SK-N-SH (cell line): ENCODE measurements at regions not wholly inside any gene's neighbourhood (a gene's known extent, or its start where the extent isn't known, plus 50 kb on each side); places are given as distances from the start of the nearest gene placed in this dataset.

Experiments used
- CTCF ChIA-PET: fragments of 300-600, 350-600 bp; formaldehyde crosslinking; extraction: SDS; loops from one replicate; lab custom pipeline; 2021; lab: Yijun Ruan, JAX
- POLR2A ChIA-PET: fragments of 350-600 bp; sonication (Branson Sonifier 250); formaldehyde crosslinking; extraction: SDS; loops from one replicate; lab custom pipeline; 2020; ENCODE audit warnings: antibody characterized with exemption, inconsistent platforms; lab: Yijun Ruan, JAX
- DNase-seq: peaks from one replicate; pipeline ENCODE4 v3.0.0; 2012
- H2AFZ ChIP-seq: fragments of 200-600 bp; sonication (generic); 2 replicates; pipeline ENCODE4 v1.8.1; 2016; ENCODE audit warnings: antibody characterized with exemption, mild to moderate bottlenecking, low read depth
- H3F3A ChIP-seq: fragments of 200-600 bp; sonication (generic); replicated peaks from 2 replicates; pipeline ENCODE3; 2016; ENCODE audit warnings: antibody characterized with exemption, mild to moderate bottlenecking; ENCODE audit not compliant: insufficient read depth
- H3K27ac ChIP-seq, 2 experiments: fragments of 200-500 bp in 1 of 2; fragments of 200-600 bp in 1 of 2; sonication (Bioruptor generic) in 1 of 2; sonication (generic), shearing (Covaris generic) in 1 of 2; 2 replicates each; pipeline versions ENCODE4 v1.5.1 to v1.6.1; 2014 to 2016; ENCODE audit warnings: low read depth in 2 of 2, inconsistent platforms in 1 of 2, low read length in 1 of 2, mild to moderate bottlenecking in 1 of 2, mixed read lengths in 1 of 2
- H3K27me3 ChIP-seq: fragments of 200-600 bp; sonication (generic), shearing (Covaris generic); 2 replicates; pipeline ENCODE4 v1.6.1; 2016; ENCODE audit warnings: mixed run types; ENCODE audit not compliant: insufficient read depth
- H3K36me3 ChIP-seq, 2 experiments: fragments of 200-500 bp in 1 of 2; fragments of 200-600 bp in 1 of 2; sonication (Bioruptor generic) in 1 of 2; sonication (generic) in 1 of 2; replicated peaks in 1 of 2; 2 replicates each; pipeline versions ENCODE3 to v1.5.1; 2014 to 2016; ENCODE audit warnings: low read length in 1 of 2, mild to moderate bottlenecking in 1 of 2; ENCODE audit not compliant: insufficient read depth in 2 of 2, control insufficient read depth in 1 of 2
- H3K4me1 ChIP-seq, 2 experiments: fragments of 200-500 bp in 1 of 2; fragments of 200-600 bp in 1 of 2; sonication (Bioruptor generic) in 1 of 2; sonication (generic), shearing (Covaris generic) in 1 of 2; 2 replicates each; pipeline versions ENCODE4 v1.5.1 to v1.6.1; 2014 to 2016; ENCODE audit warnings: low read depth in 1 of 2, low read length in 1 of 2, mixed run types in 1 of 2; ENCODE audit not compliant: insufficient read depth in 2 of 2, control insufficient read depth in 1 of 2
- H3K4me2 ChIP-seq: fragments of 200-600 bp; sonication (generic), shearing (Covaris generic); 2 replicates; pipeline ENCODE4 v1.6.1; 2017; ENCODE audit warnings: mixed run types
- H3K4me3 ChIP-seq, 2 experiments: fragments of 200-500 bp in 1 of 2; fragments of 200-600 bp in 1 of 2; sonication (Bioruptor generic) in 1 of 2; sonication (generic), shearing (Covaris generic) in 1 of 2; 2 replicates each; pipeline versions ENCODE4 v1.5.1 to v1.8.1; 2014 to 2016; ENCODE audit warnings: low read depth in 2 of 2, inconsistent platforms in 1 of 2, low read length in 1 of 2, mild to moderate bottlenecking in 1 of 2, mixed read lengths in 1 of 2, moderate library complexity in 1 of 2
- H3K79me2 ChIP-seq: fragments of 200-600 bp; sonication (generic); 2 replicates; pipeline ENCODE4 v1.8.1; 2017; ENCODE audit warnings: mild to moderate bottlenecking; ENCODE audit not compliant: insufficient read depth
- H3K9ac ChIP-seq: fragments of 200-600 bp; sonication (generic); 2 replicates; pipeline ENCODE4 v1.6.1; 2017; ENCODE audit warnings: mixed run types
- H3K9me2 ChIP-seq: fragments of 200-600 bp; sonication (generic); 2 replicates; pipeline ENCODE4 v1.6.1; 2017; ENCODE audit warnings: mixed run types
- H3K9me3 ChIP-seq: fragments of 200-600 bp; sonication (generic); 2 replicates; pipeline ENCODE4 v1.6.1; 2017; ENCODE audit warnings: mixed run types, mild to moderate bottlenecking, moderate library complexity
- H4K20me1 ChIP-seq: fragments of 200-600 bp; sonication (generic); 2 replicates; pipeline ENCODE4 v1.6.1; 2017; ENCODE audit warnings: mild to moderate bottlenecking, mixed run types; ENCODE audit not compliant: insufficient read depth
- ELF1 ChIP-seq: IDR thresholded peaks from 2 replicates; pipeline ENCODE4 v1.4.0; 2012
- EP300 ChIP-seq, 2 experiments: IDR thresholded peaks; 2 replicates each; pipeline versions ENCODE4 v1.4.0 to v1.6.1; 2012; ENCODE audit warnings: borderline replicate concordance in 1 of 2, low read depth in 1 of 2, low read length in 1 of 2
- FOXJ3 ChIP-seq: sonication (generic); formaldehyde crosslinking; IDR thresholded peaks from 2 replicates; pipeline ENCODE4 v1.5.1; 2020; ENCODE audit warnings: mild to moderate bottlenecking, missing genetic modification reagents
- GATA2 ChIP-seq: sonication (generic); formaldehyde crosslinking; IDR thresholded peaks from 2 replicates; pipeline ENCODE4 v1.5.0; 2020; ENCODE audit warnings: mild to moderate bottlenecking, missing genetic modification reagents
- MEF2A ChIP-seq: IDR thresholded peaks from 2 replicates; pipeline ENCODE4 v1.4.0; 2012; ENCODE audit warnings: low read depth, borderline replicate concordance
- NFIC ChIP-seq: IDR thresholded peaks from 2 replicates; pipeline ENCODE4 v1.4.0; 2012; ENCODE audit warnings: borderline replicate concordance
- RAD21 ChIP-seq: IDR thresholded peaks from 2 replicates; pipeline ENCODE4 v1.6.1; 2012; ENCODE audit warnings: mild to moderate bottlenecking, low read length
- RCOR1 ChIP-seq: fragments of 150-350 bp; IDR thresholded peaks from 2 replicates; pipeline ENCODE4 v1.6.1; 2017; ENCODE audit warnings: antibody characterized with exemption, low read length
- SMC3 ChIP-seq: IDR thresholded peaks from 2 replicates; pipeline ENCODE4 v1.6.1; 2012; ENCODE audit warnings: low read depth, low read length, improper control_type of control experiment
- TEAD4 ChIP-seq: IDR thresholded peaks from 2 replicates; pipeline ENCODE4 v1.4.0; 2012; ENCODE audit warnings: mild to moderate bottlenecking, borderline replicate concordance; ENCODE audit not compliant: insufficient read depth
- YY1 ChIP-seq: IDR thresholded peaks from 2 replicates; pipeline ENCODE4 v1.4.0; 2012; ENCODE audit warnings: low read depth, mild to moderate bottlenecking
- WGBS: methylation state at CpG from one replicate; pipeline ENCODE4 v1.1.6; 2017; ENCODE audit warnings: low lambda C conversion rate; 5-methylcytosine and 5-hydroxymethylcytosine counted together
- TF ChIP-seq, protein P1 (sequence below): fragments of 200-600 bp; sonication (generic); IDR thresholded peaks from 2 replicates; pipeline ENCODE4 v1.6.1; 2017; ENCODE audit warnings: antibody characterized with exemption, mild to moderate bottlenecking, moderate library complexity

DNA sequence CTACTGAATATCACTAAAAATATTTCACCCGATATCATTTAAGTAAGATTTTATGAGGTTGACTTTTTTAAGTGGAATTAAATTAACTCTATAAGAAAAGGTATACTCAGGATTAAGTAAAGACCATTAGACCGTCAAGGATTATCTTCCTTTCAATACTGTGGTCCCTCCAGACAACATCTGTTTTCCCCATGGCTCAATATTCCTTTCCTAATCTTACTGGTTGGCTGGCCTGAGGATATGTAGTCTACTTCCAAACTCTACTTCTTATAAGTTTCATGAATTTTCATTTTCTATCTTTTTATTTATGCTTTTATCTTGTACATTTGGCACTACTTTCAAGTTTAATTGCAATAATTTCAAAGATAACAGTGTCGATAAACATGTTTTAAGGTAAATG, 725.4 kb downstream of the PCDH7 start:
- Histone ChIP-seq H3K36me3 (no peaks in the 10 kb centered on the region), H3K27ac (no peak overlapping the region), H2AFZ (no peak overlapping the region), H3K4me2 (no peak overlapping the region), H3K27me3 (no peaks in the 10 kb centered on the region), H3K9me3 (no peaks in the 10 kb centered on the region), H3K9ac (no peak overlapping the region), H3F3A (no peaks in the 10 kb centered on the region), H3K79me2 (no peaks in the 10 kb centered on the region), H3K4me3 (no peak overlapping the region), H3K4me1 (no peaks in the 10 kb centered on the region), H3K9me2 (no peaks in the 10 kb centered on the region), H4K20me1 (no peaks in the 10 kb centered on the region)
- ChIA-PET CTCF (no interaction called here), POLR2A (no interaction called here)
- WGBS = 12% methylated on average over 3 of the region's 3 CpGs
- DNase-seq = no peak
- TF ChIP-seq, protein P1, sequence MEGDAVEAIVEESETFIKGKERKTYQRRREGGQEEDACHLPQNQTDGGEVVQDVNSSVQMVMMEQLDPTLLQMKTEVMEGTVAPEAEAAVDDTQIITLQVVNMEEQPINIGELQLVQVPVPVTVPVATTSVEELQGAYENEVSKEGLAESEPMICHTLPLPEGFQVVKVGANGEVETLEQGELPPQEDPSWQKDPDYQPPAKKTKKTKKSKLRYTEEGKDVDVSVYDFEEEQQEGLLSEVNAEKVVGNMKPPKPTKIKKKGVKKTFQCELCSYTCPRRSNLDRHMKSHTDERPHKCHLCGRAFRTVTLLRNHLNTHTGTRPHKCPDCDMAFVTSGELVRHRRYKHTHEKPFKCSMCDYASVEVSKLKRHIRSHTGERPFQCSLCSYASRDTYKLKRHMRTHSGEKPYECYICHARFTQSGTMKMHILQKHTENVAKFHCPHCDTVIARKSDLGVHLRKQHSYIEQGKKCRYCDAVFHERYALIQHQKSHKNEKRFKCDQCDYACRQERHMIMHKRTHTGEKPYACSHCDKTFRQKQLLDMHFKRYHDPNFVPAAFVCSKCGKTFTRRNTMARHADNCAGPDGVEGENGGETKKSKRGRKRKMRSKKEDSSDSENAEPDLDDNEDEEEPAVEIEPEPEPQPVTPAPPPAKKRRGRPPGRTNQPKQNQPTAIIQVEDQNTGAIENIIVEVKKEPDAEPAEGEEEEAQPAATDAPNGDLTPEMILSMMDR = no peak
- TF ChIP-seq RAD21 = no peak
- TF ChIP-seq FOXJ3 (CRISPR knock-in tag) = no peak
- TF ChIP-seq EP300 (IDR thresholded peaks at IDR 0.05; ENCODE audit: borderline replicate concordance in 1 of 2, low read depth in 1 of 2, low read length in 1 of 2) = no peak
- no peak for TF ChIP-seq ELF1
- TF ChIP-seq YY1 = no peak
- TF ChIP-seq NFIC = no peak
- TF ChIP-seq SMC3 = no peak

DNA sequence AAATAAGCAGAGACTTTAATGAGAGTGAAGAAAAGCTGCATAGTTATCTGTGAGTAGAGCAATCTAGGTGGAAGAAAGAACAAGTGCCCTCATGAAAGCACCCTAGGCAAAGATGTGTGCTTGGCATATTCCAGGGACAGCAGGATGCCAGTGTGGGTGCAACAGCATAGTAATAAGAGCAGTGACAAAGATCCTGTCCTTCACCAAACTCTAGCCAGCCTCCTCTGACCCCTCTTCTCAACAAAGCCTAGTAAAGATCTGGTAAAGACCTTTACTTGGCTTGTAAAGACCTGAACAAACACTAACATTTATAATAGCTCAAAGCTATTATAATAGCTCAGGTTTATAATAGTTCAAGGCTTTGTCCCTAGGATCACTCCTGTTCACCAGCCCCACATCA, 735.4 kb downstream of the PCDH7 start:
- no peaks in the 10 kb centered on the region for H3K27me3 ChIP-seq
- DNase-seq = no peak
- H3K9me2 ChIP-seq = no peaks in the 10 kb centered on the region
- H3K4me2 ChIP-seq = no peak overlapping the region
- ChIA-PET CTCF (interaction anchor here (1.1 kb wide), 1 partner anchor 19 kb away, joined by 3 read pairs; no protein-coding TSS in a partner anchor), POLR2A (no interaction called here)
- H3K36me3 ChIP-seq = no peaks in the 10 kb centered on the region
- H3K4me3 ChIP-seq = no peak overlapping the region
- H3K79me2 ChIP-seq = no peaks in the 10 kb centered on the region
- no peaks in the 10 kb centered on the region for H3K4me1 ChIP-seq
- TF ChIP-seq, protein P1 = no peak
- TF ChIP-seq RCOR1 = no peak
- no peak for TF ChIP-seq GATA2 (CRISPR knock-in tag)
- no peak for TF ChIP-seq TEAD4
- TF ChIP-seq SMC3 = no peak
- TF ChIP-seq FOXJ3 (CRISPR knock-in tag) = no peak
- no peak for TF ChIP-seq MEF2A
- TF ChIP-seq NFIC = no peak
- TF ChIP-seq, all 33 proteins: peak for 0
- H2AFZ ChIP-seq = no peak overlapping the region
- no peaks in the 10 kb centered on the region for H3F3A ChIP-seq
- no peaks in the 10 kb centered on the region for H3K9me3 ChIP-seq
- no peaks in the 10 kb centered on the region for H4K20me1 ChIP-seq
- H3K9ac ChIP-seq = no peak overlapping the region
- H3K27ac ChIP-seq = no peak overlapping the region
